Psoas muscle (tissue), 7 donors: ENCODE measurements at regions not wholly inside any gene's neighbourhood (a gene's known extent, or its start where the extent isn't known, plus 50 kb on each side); places are given as distances from the start of the nearest gene placed in this dataset.

Experiments used
- ATAC-seq, 4 donors: fragments of 200-7000 bp; cut with Tn5 transposase; one replicate each; pipeline ENCODE4 v1.9.1; 2020; ENCODE audit warnings: moderate library complexity in 3 of 4, mild to moderate bottlenecking in 2 of 4
- DNase-seq, 2 donors: peaks; one replicate each; pipeline ENCODE4 v3.0.0-alpha.2; 2020
- H3K27ac ChIP-seq: fragments of 200-600 bp; one replicate; pipeline ENCODE4 v1.8.0; 2022
- H3K27me3 ChIP-seq, 3 donors: fragments of 200-600 bp in 1 of 3; one replicate each; pipeline versions ENCODE4 v1.6.1 to v1.8.0; 2013 to 2022; ENCODE audit warnings: low read length in 2 of 3, mild to moderate bottlenecking in 2 of 3, moderate library complexity in 1 of 3; ENCODE audit not compliant: insufficient read depth in 3 of 3
- H3K36me3 ChIP-seq, 2 donors: fragments of 200-600 bp in 1 of 2; one replicate each; pipeline versions ENCODE4 v1.6.1 to v1.8.0; 2013 to 2022; ENCODE audit warnings: low read depth in 1 of 2, mild to moderate bottlenecking in 1 of 2, moderate library complexity in 1 of 2; ENCODE audit not compliant: insufficient read depth in 1 of 2
- H3K4me1 ChIP-seq: fragments of 200-600 bp; one replicate; pipeline ENCODE4 v1.8.0; 2022
- H3K4me3 ChIP-seq: fragments of 200-600 bp; one replicate; pipeline ENCODE4 v1.8.0; 2022; ENCODE audit warnings: mild to moderate bottlenecking
- H3K9me3 ChIP-seq: fragments of 200-600 bp; one replicate; pipeline ENCODE4 v1.8.0; 2022
- WGBS, 3 donors: extraction: QIAGEN DNeasy Blood & Tissue Kit; methylation state at CpG; one replicate each; pipeline versions ENCODE4 v1.1.6 to v1.1.7; 2013; 5-methylcytosine and 5-hydroxymethylcytosine counted together
- intact Hi-C, 2 donors: fragments of 100-400 bp; cut with DNase I; formaldehyde crosslinking; loops; one replicate each; pipeline versions ENCODE4 v1.11.0 to v1.14.2; 2022
- TF ChIP-seq, protein P1 (sequence below): fragments of 200-600 bp; IDR thresholded peaks from one replicate; pipeline ENCODE4 v1.8.0; 2022; ENCODE audit warnings: antibody characterized with exemption
- donor health status: healthy with polysubstance abuse.
- donor health status: DM: no; HTN: no; CAD: no; lungs with moderate emphysema.
- donor health status: Bipolar disorder and iron deficiency.
- donor health status: healthy.
- donor health status: DM: yes; HTN: yes; CAD: no.
- donor health status: DM: no; HTN: no; CAD: no.
- donor health status: DM: yes; HTN: yes; CAD: no.

DNA sequence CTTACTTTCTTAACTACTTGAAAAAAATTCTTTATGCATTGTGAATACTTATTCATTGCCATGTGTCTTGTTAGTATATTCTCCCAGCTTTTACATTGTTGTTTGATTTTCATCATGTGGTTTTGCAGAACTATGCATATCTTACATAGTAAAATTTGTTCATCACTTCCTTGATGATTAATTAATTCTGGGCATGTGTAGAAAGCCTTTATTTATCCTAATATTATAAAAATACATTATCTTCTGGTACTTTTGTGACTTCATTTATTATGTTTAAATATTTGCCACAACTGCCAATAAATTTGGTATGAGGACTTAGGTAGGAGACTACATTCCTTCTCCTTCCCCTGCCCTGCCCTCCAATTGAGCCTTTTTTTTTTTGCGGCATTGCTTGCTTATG, 166.0 kb upstream of the ZNF32 start:
- H3K4me3 ChIP-seq: no peak overlapping the region
- H3K27ac ChIP-seq: no peak overlapping the region
- no peaks in the 10 kb centered on the region for H3K9me3 ChIP-seq
- 92 to 96% (median 94%) methylated on average over 1 of the region's 1 CpG for WGBS, 3 donors
- H3K27me3 ChIP-seq: no peaks in the 10 kb centered on the region
- DNase-seq (no peak), ATAC-seq (no peak)
- intact Hi-C loops: no loop called here
- H3K36me3 ChIP-seq: no peaks in the 10 kb centered on the region
- TF ChIP-seq, protein P1, sequence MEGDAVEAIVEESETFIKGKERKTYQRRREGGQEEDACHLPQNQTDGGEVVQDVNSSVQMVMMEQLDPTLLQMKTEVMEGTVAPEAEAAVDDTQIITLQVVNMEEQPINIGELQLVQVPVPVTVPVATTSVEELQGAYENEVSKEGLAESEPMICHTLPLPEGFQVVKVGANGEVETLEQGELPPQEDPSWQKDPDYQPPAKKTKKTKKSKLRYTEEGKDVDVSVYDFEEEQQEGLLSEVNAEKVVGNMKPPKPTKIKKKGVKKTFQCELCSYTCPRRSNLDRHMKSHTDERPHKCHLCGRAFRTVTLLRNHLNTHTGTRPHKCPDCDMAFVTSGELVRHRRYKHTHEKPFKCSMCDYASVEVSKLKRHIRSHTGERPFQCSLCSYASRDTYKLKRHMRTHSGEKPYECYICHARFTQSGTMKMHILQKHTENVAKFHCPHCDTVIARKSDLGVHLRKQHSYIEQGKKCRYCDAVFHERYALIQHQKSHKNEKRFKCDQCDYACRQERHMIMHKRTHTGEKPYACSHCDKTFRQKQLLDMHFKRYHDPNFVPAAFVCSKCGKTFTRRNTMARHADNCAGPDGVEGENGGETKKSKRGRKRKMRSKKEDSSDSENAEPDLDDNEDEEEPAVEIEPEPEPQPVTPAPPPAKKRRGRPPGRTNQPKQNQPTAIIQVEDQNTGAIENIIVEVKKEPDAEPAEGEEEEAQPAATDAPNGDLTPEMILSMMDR: no peak
- H3K4me1 ChIP-seq: no peaks in the 10 kb centered on the region

DNA sequence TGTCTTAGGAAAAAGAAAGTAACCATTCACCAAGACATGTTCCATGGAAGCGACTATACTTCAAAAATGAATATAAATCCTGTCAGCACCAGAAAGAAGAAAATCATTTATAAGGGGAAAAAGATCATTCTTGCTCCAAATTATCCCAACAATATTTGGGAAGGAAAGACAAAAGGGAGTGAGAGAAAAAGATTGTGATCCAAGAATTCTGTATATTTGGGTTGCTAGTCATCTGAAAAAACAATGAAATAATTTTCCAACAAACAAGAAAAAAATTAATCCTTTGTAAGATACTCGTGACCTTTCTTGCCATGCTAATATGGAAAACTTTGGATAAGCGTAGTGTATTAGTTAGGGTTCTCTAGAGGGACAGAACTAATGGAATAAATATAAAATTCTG, 163.2 kb upstream of the ZNF32 start:
- ATAC-seq: no peak
- TF ChIP-seq, protein P1: no peak
- 49 to 75% (median 62%) methylated on average over 3 of the region's 3 CpGs for WGBS, 3 donors
- Histone ChIP-seq H3K4me1 (no peaks in the 10 kb centered on the region), H3K9me3 (no peaks in the 10 kb centered on the region), H3K27me3 (no peaks in the 10 kb centered on the region), H3K36me3 (no peaks in the 10 kb centered on the region), H3K27ac (no peak overlapping the region), H3K4me3 (no peak overlapping the region)
- intact Hi-C loops: no loop called here
- no peak for DNase-seq

DNA sequence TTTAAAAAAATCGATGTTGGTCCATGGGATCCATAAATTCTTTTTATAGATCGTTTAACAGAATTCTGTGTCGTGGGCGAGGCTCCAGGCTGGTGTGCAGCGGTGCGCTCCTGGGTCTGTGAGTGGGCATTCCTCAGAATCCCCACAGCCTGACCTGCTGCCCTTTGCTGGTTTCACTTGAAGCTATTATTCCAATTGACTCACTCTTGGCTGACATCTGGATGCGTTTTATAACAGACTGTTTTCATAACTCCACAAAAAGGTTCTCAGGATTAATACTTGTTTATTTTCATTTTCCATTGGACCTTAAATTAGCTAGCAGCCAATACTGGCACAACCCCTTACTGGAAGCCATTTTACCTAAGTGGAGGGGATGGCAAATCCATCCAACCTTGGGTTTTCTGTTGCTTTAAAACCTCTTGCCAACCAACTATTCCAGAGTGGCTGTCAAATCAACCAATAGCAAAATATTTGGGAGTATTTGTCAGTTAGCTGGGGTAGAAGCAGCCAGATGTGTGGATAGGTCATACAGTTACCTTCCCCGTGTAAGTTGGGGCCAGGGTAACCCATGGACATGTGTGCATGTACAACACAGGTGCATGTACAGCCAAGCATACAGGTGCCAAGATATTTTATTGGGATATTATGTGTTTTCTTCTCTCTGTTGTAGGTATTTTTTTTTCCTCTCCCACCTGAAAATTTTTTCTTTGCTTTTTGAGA, 160.7 kb upstream of the ZNF32 start:
- no peak overlapping the region for H3K4me3 ChIP-seq
- H3K4me1 ChIP-seq: no peaks in the 10 kb centered on the region
- no peaks in the 10 kb centered on the region for H3K27me3 ChIP-seq
- H3K9me3 ChIP-seq: no peaks in the 10 kb centered on the region
- 52 to 69% (median 53%) methylated on average over 8 of the region's 8 CpGs for WGBS, 3 donors
- ATAC-seq (no peak), DNase-seq (no peak)
- intact Hi-C loops: no loop called here
- H3K36me3 ChIP-seq: no peaks in the 10 kb centered on the region
- H3K27ac ChIP-seq: no peak overlapping the region
- TF ChIP-seq, protein P1: no peak

DNA sequence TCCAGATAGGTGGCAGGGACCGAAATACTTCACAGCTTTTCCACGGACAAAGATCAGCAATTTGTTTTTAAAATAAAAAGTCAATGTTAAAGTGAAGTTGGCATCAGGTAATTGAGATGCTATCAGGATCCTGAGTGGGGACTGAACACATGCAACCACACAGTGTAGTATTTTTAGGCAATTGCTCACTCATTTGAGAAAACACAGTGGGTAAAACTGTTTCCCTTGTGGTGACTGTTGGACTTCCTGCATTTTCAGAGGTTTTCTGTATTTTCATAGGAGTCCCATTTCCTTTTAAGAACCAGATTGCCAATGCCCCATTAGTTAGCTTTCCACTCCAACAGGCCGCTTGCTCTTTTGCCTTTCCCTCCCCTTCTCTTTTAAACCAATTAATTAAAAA, 159.5 kb upstream of the ZNF32 start:
- ATAC-seq (no peak), DNase-seq (no peak)
- Histone ChIP-seq H3K27me3 (no peaks in the 10 kb centered on the region), H3K36me3 (no peaks in the 10 kb centered on the region), H3K9me3 (no peaks in the 10 kb centered on the region), H3K27ac (no peak overlapping the region), H3K4me1 (no peaks in the 10 kb centered on the region), H3K4me3 (no peak overlapping the region)
- TF ChIP-seq, protein P1: no peak
- 91 to 94% (median 93%) methylated on average over 3 of the region's 3 CpGs for WGBS, 3 donors
- intact Hi-C loops: no loop called here
